Right hindlimb (tissue), 1 donor: ENCODE measurements at regions not wholly inside any gene's neighbourhood (a gene's known extent, or its start where the extent isn't known, plus 50 kb on each side); places are given as distances from the start of the nearest gene placed in this dataset.

ENCODE experiments used
- DNase-seq: peaks from one replicate; pipeline ENCODE4 v3.0.0-alpha.2; 2018

- peak; percentile 23 for DNase-seq
Measured at GRCh38 chr3:181425074-181425473, 286.7 kb upstream of the SOX2 start.

DNA sequence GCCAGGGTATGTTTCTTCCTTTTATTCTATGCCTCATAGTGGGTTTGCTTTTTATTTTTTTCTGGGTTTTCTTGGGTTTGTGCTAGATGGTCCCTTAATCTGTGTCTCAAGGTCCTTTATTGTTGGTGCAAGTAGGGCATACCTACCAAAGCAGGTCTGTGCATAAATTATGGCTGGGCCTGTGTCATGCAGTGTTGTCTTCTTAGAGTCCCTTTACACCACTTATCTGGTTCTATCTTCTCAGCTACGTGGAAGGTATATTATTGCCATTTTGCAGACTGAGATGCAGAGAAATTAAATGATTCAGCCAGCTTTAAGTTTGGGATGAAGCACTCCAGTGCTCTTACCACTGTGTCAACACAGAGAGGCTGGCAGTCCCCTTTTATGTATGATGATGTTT lies 293.5 kb upstream of the SOX2 start:
- no peak for DNase-seq

- DNase-seq = no peak
Measured at GRCh38 chr3:181417748-181418147, 294.0 kb upstream of the SOX2 start.

GRCh38 chr3:181410870-181411269 lies 300.9 kb upstream of the SOX2 start:
- no peak for DNase-seq

GRCh38 chr3:181403876-181404660 lies 307.7 kb upstream of the SOX2 start:
- no peak for DNase-seq

DNA sequence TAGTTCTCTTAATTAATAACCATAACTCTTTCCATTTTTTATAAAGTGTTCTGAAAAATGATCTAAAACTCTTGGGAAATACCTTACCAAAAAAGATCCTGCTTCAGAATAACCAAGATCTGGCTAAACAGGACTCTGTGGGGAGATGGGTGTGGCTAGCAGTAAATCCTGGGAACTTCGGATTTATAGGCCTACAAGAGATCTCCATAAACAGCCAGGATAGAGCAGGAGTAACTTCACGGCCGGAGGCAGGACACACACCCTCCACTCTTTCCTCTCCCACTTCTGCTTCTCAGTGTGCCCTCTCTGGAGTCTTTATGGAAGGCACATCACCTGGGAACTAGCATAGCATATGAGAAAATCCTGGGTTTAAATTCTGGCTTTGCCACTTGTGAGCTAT lies 309.4 kb upstream of the SOX2 start:
- no peak for DNase-seq

- DNase-seq = no peak
Measured at GRCh38 chr3:181384970-181385369, 326.8 kb upstream of the SOX2 start.

- DNase-seq = no peak
Measured at GRCh38 chr3:181383760-181384159, 328.0 kb upstream of the SOX2 start.

DNA sequence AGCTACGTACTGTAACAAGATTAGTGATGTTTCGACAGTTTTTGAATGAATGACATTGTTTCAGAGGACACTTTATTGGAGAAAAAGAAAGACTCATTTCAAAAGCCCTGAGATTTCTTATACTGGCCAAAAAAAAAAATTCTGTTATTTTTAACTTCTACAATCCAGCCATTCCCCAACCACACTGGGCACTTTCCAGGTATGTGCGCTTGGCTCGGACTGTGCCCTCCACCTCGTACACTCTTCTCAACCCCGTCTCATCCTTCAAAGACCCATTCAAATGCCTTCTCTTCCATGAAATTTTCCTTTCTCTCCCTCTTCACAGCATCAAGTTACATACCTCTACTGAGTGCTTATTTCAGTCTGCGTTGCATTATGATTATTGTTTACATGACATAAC lies 328.5 kb upstream of the SOX2 start:
- DNase-seq = no peak

DNA sequence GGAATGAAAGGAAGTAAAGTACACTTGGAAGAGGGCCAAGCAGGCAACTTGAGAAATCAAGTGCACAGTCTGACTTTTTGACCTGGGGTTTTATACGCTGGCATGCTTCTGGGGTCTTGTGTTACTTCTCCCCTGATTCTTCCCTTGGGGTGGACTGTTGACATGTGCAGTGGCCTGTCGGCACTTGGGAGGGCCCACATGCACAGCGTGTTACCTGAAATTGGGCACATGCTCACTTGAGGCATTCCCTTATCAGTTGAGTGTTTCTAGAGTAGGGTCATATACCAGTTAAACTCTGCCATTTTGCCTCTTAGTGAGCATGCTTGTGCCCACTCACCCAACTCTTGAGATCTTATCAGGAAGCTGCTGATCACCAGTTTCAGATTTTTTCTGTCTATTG lies 329.1 kb upstream of the SOX2 start:
- DNase-seq = no peak

GRCh38 chr3:181379278-181379677 lies 332.4 kb upstream of the SOX2 start:
- DNase-seq = no peak

- DNase-seq = no peak
Measured at GRCh38 chr3:181369637-181370036, 342.1 kb upstream of the SOX2 start.

- DNase-seq = no peak
Measured at GRCh38 chr3:181363231-181363630, 348.5 kb upstream of the SOX2 start.

GRCh38 chr3:181362378-181362777 lies 349.3 kb upstream of the SOX2 start:
- no peak for DNase-seq

DNA sequence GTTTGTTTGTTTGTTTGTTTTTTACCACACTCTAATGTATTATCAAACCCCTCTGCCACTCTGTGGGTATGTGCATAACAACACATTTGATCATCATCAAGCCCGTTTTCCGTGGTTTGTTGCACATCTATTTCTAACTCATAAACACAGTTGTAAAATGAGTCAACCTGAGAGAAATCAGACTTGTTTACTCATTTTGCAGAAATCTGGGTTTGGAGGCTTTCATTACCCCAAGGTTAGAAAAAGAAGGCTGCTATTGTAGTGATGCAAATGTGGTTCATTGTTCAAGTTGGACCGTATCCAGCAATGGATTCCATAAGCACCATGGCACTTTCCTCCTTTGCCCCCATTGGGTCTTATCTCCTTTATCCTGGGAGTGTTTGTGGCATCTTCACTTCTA lies 353.2 kb upstream of the SOX2 start:
- DNase-seq = no peak

DNA sequence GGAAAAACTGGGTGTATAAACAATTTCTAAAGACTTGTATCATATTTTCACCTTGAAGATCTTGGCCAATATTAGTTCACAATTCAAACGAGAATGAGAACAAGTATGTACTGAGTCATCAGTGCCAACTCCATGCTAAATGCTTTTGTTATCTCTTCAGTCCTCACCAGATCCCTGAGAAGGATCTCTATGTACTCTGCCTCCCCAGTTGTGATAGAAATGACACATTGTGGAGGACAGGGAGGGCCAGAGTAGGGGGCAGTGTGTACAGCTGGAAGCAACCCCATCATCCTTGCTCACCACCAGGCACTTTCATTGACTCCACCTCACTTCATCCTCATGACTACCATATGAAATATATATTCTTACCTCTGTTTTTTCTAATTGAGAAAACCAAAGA lies 353.7 kb upstream of the SOX2 start:
- DNase-seq = no peak

- DNase-seq = no peak
Measured at GRCh38 chr3:181354140-181354539, 357.6 kb upstream of the SOX2 start.

DNA sequence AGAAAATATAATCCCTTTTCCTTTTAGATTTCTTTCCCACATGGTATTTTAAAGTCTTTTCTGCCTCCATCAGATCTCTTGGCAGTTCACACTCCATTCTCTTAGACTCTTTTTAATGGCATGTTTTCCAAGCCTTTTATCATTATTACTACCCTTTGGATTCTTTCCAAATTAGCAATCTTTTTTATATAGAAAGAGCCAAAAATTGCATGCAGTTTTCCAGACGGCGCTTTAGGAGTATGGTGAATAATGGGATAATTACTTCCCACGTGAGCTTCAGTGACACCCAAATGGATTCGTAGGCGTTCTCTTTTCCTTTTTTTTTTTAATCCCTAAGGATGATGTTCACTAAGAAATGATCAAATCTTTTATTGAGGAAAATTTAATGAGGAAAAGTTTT lies 354.8 kb upstream of the DNAJC19 start:
- no peak for DNase-seq

- no peak for DNase-seq
Measured at GRCh38 chr3:181336597-181336996, 347.1 kb upstream of the DNAJC19 start.

GRCh38 chr3:181333394-181333793 lies 343.9 kb upstream of the DNAJC19 start:
- no peak for DNase-seq

- no peak for DNase-seq
Measured at GRCh38 chr3:181330821-181331563, 341.5 kb upstream of the DNAJC19 start.

DNA sequence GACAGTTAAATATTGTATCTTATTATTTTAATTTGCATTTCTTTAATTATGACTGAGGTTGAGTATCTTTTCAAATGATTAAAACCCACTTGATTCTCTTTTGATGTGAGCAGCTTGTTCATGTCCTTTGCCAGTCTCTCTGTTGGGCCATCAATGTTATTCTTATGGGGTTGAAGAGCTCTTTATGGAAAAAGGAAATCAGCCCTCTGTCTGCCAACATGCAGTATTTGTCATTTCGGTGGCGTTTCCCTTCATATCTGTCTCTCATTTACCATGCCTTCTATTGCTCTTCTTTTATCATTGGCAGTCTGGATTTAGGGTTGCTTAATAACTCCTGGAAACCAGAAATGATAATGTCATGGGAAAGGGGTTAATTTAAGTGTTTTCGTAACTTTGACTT lies 340.7 kb upstream of the DNAJC19 start:
- no peak for DNase-seq

- DNase-seq = no peak
Measured at GRCh38 chr3:181329024-181329423, 339.5 kb upstream of the DNAJC19 start.

GRCh38 chr3:181328346-181328745 lies 338.8 kb upstream of the DNAJC19 start:
- DNase-seq = no peak

DNA sequence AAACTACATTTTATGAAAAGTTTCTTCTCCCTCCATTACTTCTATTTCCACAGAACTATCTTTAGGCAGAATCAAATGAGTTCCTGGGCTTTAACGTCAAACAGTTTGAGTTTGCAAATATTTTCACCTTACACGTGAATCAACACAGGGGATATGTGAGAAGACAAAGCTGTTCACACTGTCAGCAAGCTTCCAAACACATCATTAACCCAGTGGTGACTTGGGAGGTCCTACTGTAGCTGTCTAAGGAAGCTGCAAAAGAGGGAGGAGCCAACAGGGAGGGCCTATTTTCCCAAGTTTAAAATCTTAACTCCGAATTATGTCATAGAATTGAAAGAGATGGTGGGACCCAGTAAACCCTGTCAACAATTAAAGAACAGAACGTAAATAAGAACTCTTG lies 337.8 kb upstream of the DNAJC19 start:
- DNase-seq = no peak
